Mucosa of descending colon (tissue), 3 donors: ENCODE measurements at regions not wholly inside any gene's neighbourhood (a gene's known extent, or its start where the extent isn't known, plus 50 kb on each side); places are given as distances from the start of the nearest gene placed in this dataset.
"Not testable (repeated sequence)": the region's sequence is repeated elsewhere in the genome, so short reads cannot be mapped to it uniquely, and the experiment has no call there.

Experiments
- ATAC-seq: fragments of 200-7000 bp; cut with Tn5 transposase; one replicate; pipeline ENCODE4 v1.9.1; 2020; ENCODE audit warnings: mild to moderate bottlenecking, moderate library complexity
- DNase-seq, 3 donors: peaks; one replicate each; pipeline ENCODE4 v3.0.0-alpha.2; 2020
- H3K36me3 ChIP-seq: fragments of 200-600 bp; one replicate; pipeline ENCODE4 v1.8.0; 2021; ENCODE audit warnings: low read depth, mild to moderate bottlenecking
- H3K4me1 ChIP-seq: fragments of 200-600 bp; one replicate; pipeline ENCODE4 v1.8.0; 2021; ENCODE audit warnings: low read depth, mild to moderate bottlenecking
- H3K4me3 ChIP-seq: fragments of 200-600 bp; one replicate; pipeline ENCODE4 v1.8.0; 2021; ENCODE audit warnings: mild to moderate bottlenecking
- H3K9me3 ChIP-seq: fragments of 200-600 bp; one replicate; pipeline ENCODE4 v1.8.0; 2021; ENCODE audit warnings: mild to moderate bottlenecking
- CTCF ChIP-seq: fragments of 200-600 bp; IDR thresholded peaks from one replicate; pipeline ENCODE4 v1.8.0; 2022; ENCODE audit warnings: antibody characterized with exemption, mild to moderate bottlenecking
- intact Hi-C, 2 donors: fragments of 100-400 bp; cut with DNase I in 1 of 2; cut with micrococcal nuclease in 1 of 2; formaldehyde crosslinking; loops; one replicate each; pipeline versions ENCODE4 v1.11.0 to v1.11.1; 2022; cut with DNase I, micrococcal nuclease
- donor health status: DM: no; HTN: no; CAD: no; lungs with moderate emphysema.
- donor health status: DM: no; HTN: no; CAD: no.
- donor health status: DM: no; HTN: yes; CAD: no.

- intact Hi-C loops: no loop called here
These were observed 111.4 kb upstream of the FOXN2 start for GRCh38 chr2:48202863-48203642.

GRCh38 chr2:48203668-48204067, 110.8 kb upstream of the FOXN2 start:
- Histone ChIP-seq H3K36me3 (no peaks in the 10 kb centered on the region), H3K9me3 (no peaks in the 10 kb centered on the region), H3K4me3 (no peak overlapping the region), H3K4me1 (no peaks in the 10 kb centered on the region)
- no peak for ATAC-seq
- no peak for TF ChIP-seq CTCF
- no peak for DNase-seq
- intact Hi-C loops: no loop called here

More at GRCh38 chr2:48202863-48203642, 111.4 kb upstream of the FOXN2 start:
- no peak for ATAC-seq
- Histone ChIP-seq H3K4me3 (no peak overlapping the region), H3K36me3 (no peaks in the 10 kb centered on the region), H3K9me3 (no peaks in the 10 kb centered on the region), H3K4me1 (no peaks in the 10 kb centered on the region)
- TF ChIP-seq CTCF: no peak
- DNase-seq: no peak

GRCh38 chr2:48204750-48205136, 109.7 kb upstream of the FOXN2 start:
- Histone ChIP-seq H3K4me1 (no peaks in the 10 kb centered on the region), H3K4me3 (no peak overlapping the region), H3K9me3 (no peaks in the 10 kb centered on the region), H3K36me3 (no peaks in the 10 kb centered on the region)
- no peak for DNase-seq
- intact Hi-C loops: no loop called here
- ATAC-seq: no peak
- TF ChIP-seq CTCF: no peak

GRCh38 chr2:48205137-48205798, 109.2 kb upstream of the FOXN2 start:
- Histone ChIP-seq H3K9me3 (no peaks in the 10 kb centered on the region), H3K36me3 (no peaks in the 10 kb centered on the region), H3K4me1 (no peaks in the 10 kb centered on the region), H3K4me3 (no peak overlapping the region)
- ATAC-seq (peak; percentile 58), DNase-seq (no peak)
- intact Hi-C loops: no loop called here
- no peak for TF ChIP-seq CTCF

- H3K9me3 ChIP-seq, H3K4me3 ChIP-seq, DNase-seq, ATAC-seq, H3K36me3 ChIP-seq, H3K4me1 ChIP-seq, intact Hi-C loops: not testable (repeated sequence)
These were observed 108.3 kb upstream of the FOXN2 start for GRCh38 chr2:48206056-48206656.

- no peak for TF ChIP-seq CTCF
- DNase-seq: no peak
- intact Hi-C loops: no loop called here
- H3K9me3 ChIP-seq: no peaks in the 10 kb centered on the region
- no peak overlapping the region for H3K4me3 ChIP-seq
- no peaks in the 10 kb centered on the region for H3K36me3 ChIP-seq
- no peak for ATAC-seq
- no peaks in the 10 kb centered on the region for H3K4me1 ChIP-seq
These were observed 107.3 kb upstream of the FOXN2 start for GRCh38 chr2:48207201-48207641.
